DOHH2 (cell line): ENCODE measurements at regions not wholly inside any gene's neighbourhood (a gene's known extent, or its start where the extent isn't known, plus 50 kb on each side); places are given as distances from the start of the nearest gene placed in this dataset.

Experiments used
- H3F3A ChIP-seq: fragments of 200-600 bp; sonication (generic), shearing (Covaris generic); 2 replicates; pipeline ENCODE4 v1.6.0; 2016; ENCODE audit warnings: antibody characterized with exemption, mild to moderate bottlenecking; ENCODE audit not compliant: control insufficient read depth, insufficient read depth
- H3K27ac ChIP-seq: fragments of 200-600 bp; sonication (generic); 2 replicates; pipeline ENCODE4 v1.5.1; 2014; ENCODE audit warnings: low read depth, mild to moderate bottlenecking, low read length, moderate library complexity
- H3K27me3 ChIP-seq: fragments of 200-600 bp; sonication (generic); 2 replicates; pipeline ENCODE4 v1.6.1; 2014; ENCODE audit warnings: mild to moderate bottlenecking, low read length, mixed read lengths; ENCODE audit not compliant: control insufficient read depth
- H3K36me3 ChIP-seq: fragments of 200-600 bp; sonication (generic); 2 replicates; pipeline ENCODE4 v1.6.1; 2014; ENCODE audit warnings: mild to moderate bottlenecking, low read length, moderate library complexity, mixed read lengths; ENCODE audit not compliant: control insufficient read depth
- H3K4me1 ChIP-seq: fragments of 200-600 bp; sonication (generic); 2 replicates; pipeline ENCODE4 v1.6.1; 2014; ENCODE audit warnings: mild to moderate bottlenecking, low read length, mixed read lengths; ENCODE audit not compliant: control insufficient read depth
- H3K4me2 ChIP-seq: fragments of 200-600 bp; sonication (generic); 2 replicates; pipeline ENCODE4 v1.6.0; 2014; ENCODE audit warnings: mild to moderate bottlenecking, low read length, moderate library complexity
- H3K4me3 ChIP-seq: fragments of 200-600 bp; sonication (generic); 2 replicates; pipeline ENCODE4 v1.5.1; 2014; ENCODE audit warnings: mild to moderate bottlenecking, low read length, mixed read lengths
- H3K79me2 ChIP-seq: fragments of 200-600 bp; sonication (generic); 2 replicates; pipeline ENCODE4 v1.6.1; 2014; ENCODE audit warnings: mild to moderate bottlenecking, low read length, mixed read lengths; ENCODE audit not compliant: control insufficient read depth
- H3K9me2 ChIP-seq: fragments of 200-600 bp; sonication (generic); replicated peaks from 2 replicates; pipeline ENCODE4 v1.6.1; 2014; ENCODE audit warnings: mild to moderate bottlenecking, low read length, mixed read lengths; ENCODE audit not compliant: control insufficient read depth
- H3K9me3 ChIP-seq: fragments of 200-600 bp; sonication (generic); 2 replicates; pipeline ENCODE4 v1.6.1; 2014; ENCODE audit warnings: antibody characterized with exemption, low read length, mixed read lengths; ENCODE audit not compliant: control insufficient read depth, insufficient read depth
- H4K20me1 ChIP-seq: fragments of 200-600 bp; sonication (generic); 2 replicates; pipeline ENCODE4 v1.6.0; 2014; ENCODE audit warnings: low read depth, mild to moderate bottlenecking, antibody characterized with exemption, low read length, moderate library complexity; ENCODE audit not compliant: control insufficient read depth, insufficient read depth
- CTCF ChIP-seq: fragments of 200-600 bp; sonication (generic); IDR thresholded peaks from one replicate; pipeline ENCODE4 v1.5.1; 2014; ENCODE audit warnings: antibody characterized with exemption, mild to moderate bottlenecking, low read depth, low read length; ENCODE audit not compliant: poor library complexity, severe bottlenecking
- EZH2phosphoT487 ChIP-seq: fragments of 200-600 bp; sonication (generic); IDR thresholded peaks from 2 replicates; pipeline ENCODE4 v1.6.1; 2017; ENCODE audit warnings: borderline replicate concordance, mild to moderate bottlenecking, antibody characterized with exemption, low read length, moderate library complexity, mixed read lengths

- no peaks in the 10 kb centered on the region for H3K9me2 ChIP-seq
- no peak for TF ChIP-seq EZH2phosphoT487
- TF ChIP-seq CTCF: no peak
- H3K4me3 ChIP-seq: no peak overlapping the region
- no peaks in the 10 kb centered on the region for H4K20me1 ChIP-seq
- no peaks in the 10 kb centered on the region for H3K36me3 ChIP-seq
- H3K9me3 ChIP-seq: no peaks in the 10 kb centered on the region
- H3K27me3 ChIP-seq: no peaks in the 10 kb centered on the region
- H3K4me1 ChIP-seq: no peaks in the 10 kb centered on the region
- no peaks in the 10 kb centered on the region for H3K79me2 ChIP-seq
- H3F3A ChIP-seq: no peaks in the 10 kb centered on the region
- H3K27ac ChIP-seq: no peak overlapping the region
- H3K4me2 ChIP-seq: no peak overlapping the region
These were observed 535.1 kb downstream of the STK39 start for GRCh38 chr2:167712275-167712674.

DNA sequence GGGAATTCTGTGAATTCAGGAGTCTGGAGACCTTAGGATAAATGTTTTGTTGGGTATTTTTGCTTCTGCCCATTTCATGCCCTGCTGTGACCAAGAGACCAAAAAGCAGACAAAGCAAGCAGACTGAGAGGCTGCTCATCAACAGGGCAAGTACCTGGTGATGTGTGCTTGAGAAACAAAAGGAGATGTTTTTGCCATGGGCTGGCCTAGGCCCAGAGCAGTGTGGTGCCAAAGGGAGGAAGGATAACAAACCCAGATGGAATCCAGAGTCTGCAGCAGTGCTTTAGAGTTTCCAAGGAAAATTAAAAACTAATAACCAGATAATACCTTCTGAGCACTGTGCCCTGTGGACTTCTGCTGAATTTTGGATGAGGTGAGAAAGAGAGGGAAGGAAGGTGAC, 538.4 kb downstream of the STK39 start:
- no peaks in the 10 kb centered on the region for H3K36me3 ChIP-seq
- no peaks in the 10 kb centered on the region for H4K20me1 ChIP-seq
- no peaks in the 10 kb centered on the region for H3F3A ChIP-seq
- H3K4me1 ChIP-seq: no peaks in the 10 kb centered on the region
- no peak overlapping the region for H3K4me2 ChIP-seq
- no peaks in the 10 kb centered on the region for H3K79me2 ChIP-seq
- TF ChIP-seq EZH2phosphoT487 (no peak), CTCF (no peak)
- H3K27me3 ChIP-seq: no peaks in the 10 kb centered on the region
- H3K27ac ChIP-seq: no peak overlapping the region
- no peaks in the 10 kb centered on the region for H3K9me3 ChIP-seq
- no peak overlapping the region for H3K4me3 ChIP-seq
- H3K9me2 ChIP-seq: no peaks in the 10 kb centered on the region; the same call in 1 of the 2 replicates

DNA sequence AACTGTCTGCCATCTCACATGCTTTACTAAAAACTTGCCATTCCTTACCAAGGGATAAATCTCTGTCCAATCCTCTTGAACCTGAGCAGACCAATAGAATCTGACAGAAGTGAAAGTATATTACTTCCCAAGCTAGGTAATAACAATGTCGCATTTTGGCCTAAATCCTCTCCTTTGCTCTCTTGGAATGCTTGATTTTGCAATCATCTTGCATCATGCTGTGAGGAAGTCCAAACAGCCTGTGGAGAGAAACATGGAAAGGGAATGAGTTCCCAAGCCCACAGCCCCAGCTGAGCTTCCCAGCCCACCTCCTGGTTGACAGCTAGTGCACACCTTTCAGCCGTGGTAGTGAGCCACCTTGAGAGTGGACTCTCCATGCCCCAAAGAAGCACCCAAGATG, 540.6 kb downstream of the STK39 start:
- Histone ChIP-seq H3K9me2 (no peaks in the 10 kb centered on the region; the same call in 1 of the 2 replicates), H3K4me1 (no peaks in the 10 kb centered on the region), H3K27me3 (no peaks in the 10 kb centered on the region), H3K36me3 (no peaks in the 10 kb centered on the region), H3K4me2 (no peak overlapping the region), H3K4me3 (no peak overlapping the region), H3K9me3 (no peaks in the 10 kb centered on the region), H3K27ac (no peak overlapping the region), H3F3A (no peaks in the 10 kb centered on the region), H3K79me2 (no peaks in the 10 kb centered on the region), H4K20me1 (no peaks in the 10 kb centered on the region)
- TF ChIP-seq EZH2phosphoT487 (no peak), CTCF (no peak)

- Histone ChIP-seq H3K27ac (no peak overlapping the region), H4K20me1 (no peaks in the 10 kb centered on the region), H3F3A (no peaks in the 10 kb centered on the region), H3K79me2 (no peaks in the 10 kb centered on the region), H3K4me1 (no peaks in the 10 kb centered on the region), H3K27me3 (no peaks in the 10 kb centered on the region), H3K9me2 (no peaks in the 10 kb centered on the region; the same call in 1 of the 2 replicates), H3K9me3 (no peaks in the 10 kb centered on the region), H3K4me2 (no peak overlapping the region), H3K4me3 (no peak overlapping the region), H3K36me3 (no peaks in the 10 kb centered on the region)
- TF ChIP-seq EZH2phosphoT487 (no peak), CTCF (no peak)
These were observed 544.0 kb downstream of the STK39 start for GRCh38 chr2:167703441-167703840.
